HepG2 (cell line): ENCODE measurements at regions not wholly inside any gene's neighbourhood (a gene's known extent, or its start where the extent isn't known, plus 50 kb on each side); places are given as distances from the start of the nearest gene placed in this dataset.

Experiments
- MAF1 ChIP-seq: sonication (generic); formaldehyde crosslinking; IDR thresholded peaks from 2 replicates; pipeline ENCODE4 v1.5.0; 2020; ENCODE audit warnings: missing genetic modification reagents, borderline replicate concordance
- ZBTB40 ChIP-seq, 2 experiments: fragments of 450-650 bp in 1 of 2; sonication (generic) in 1 of 2; formaldehyde crosslinking in 1 of 2; IDR thresholded peaks; 2 replicates each; pipeline versions ENCODE4 v1.6.1 to v1.8.0; 2016 to 2022; ENCODE audit warnings: antibody characterized with exemption in 1 of 2, mild to moderate bottlenecking in 1 of 2, missing genetic modification reagents in 1 of 2
- ZBTB44 ChIP-seq: sonication (generic); formaldehyde crosslinking; IDR thresholded peaks from 2 replicates; pipeline ENCODE4 v1.4.0; 2020; ENCODE audit warnings: missing genetic modification reagents
- ZFAT ChIP-seq: sonication (generic); formaldehyde crosslinking; conservative IDR thresholded peaks from 2 replicates; pipeline ENCODE4 v1.8.1; 2023; ENCODE audit warnings: missing genetic modification reagents, inconsistent platforms
- ZFP90 ChIP-seq: sonication (generic); formaldehyde crosslinking; IDR thresholded peaks from 2 replicates; pipeline ENCODE4 v1.8.0; 2022; ENCODE audit warnings: missing genetic modification reagents, mild to moderate bottlenecking, inconsistent platforms, borderline replicate concordance
- ZNF251 ChIP-seq: sonication (generic); formaldehyde crosslinking; IDR thresholded peaks from 2 replicates; pipeline ENCODE4 v1.9.0; 2021; ENCODE audit warnings: mild to moderate bottlenecking, missing genetic modification reagents
- ZNF260 ChIP-seq: sonication (generic); formaldehyde crosslinking; IDR thresholded peaks from 2 replicates; pipeline ENCODE4 v1.4.0; 2020; ENCODE audit warnings: missing genetic modification reagents, low read depth, mild to moderate bottlenecking, borderline replicate concordance
- ZNF577 ChIP-seq: sonication (generic); formaldehyde crosslinking; IDR thresholded peaks from 2 replicates; pipeline ENCODE4 v1.4.0; 2020; ENCODE audit warnings: mild to moderate bottlenecking, low read depth, missing genetic modification reagents, borderline replicate concordance
- TF ChIP-seq, protein P1 (sequence below): sonication (generic); formaldehyde crosslinking; IDR thresholded peaks from 2 replicates; pipeline ENCODE4 v1.5.0; 2020; ENCODE audit warnings: mild to moderate bottlenecking, missing genetic modification reagents
- TF ChIP-seq, protein P2 (sequence below): sonication (generic); formaldehyde crosslinking; IDR thresholded peaks from 2 replicates; pipeline ENCODE4 v1.4.0; 2020; ENCODE audit warnings: mild to moderate bottlenecking, missing genetic modification reagents
- TF ChIP-seq, protein P3 (sequence below): sonication (generic); formaldehyde crosslinking; IDR thresholded peaks from 2 replicates; pipeline ENCODE4 v1.5.0; 2020; ENCODE audit warnings: missing genetic modification reagents

DNA sequence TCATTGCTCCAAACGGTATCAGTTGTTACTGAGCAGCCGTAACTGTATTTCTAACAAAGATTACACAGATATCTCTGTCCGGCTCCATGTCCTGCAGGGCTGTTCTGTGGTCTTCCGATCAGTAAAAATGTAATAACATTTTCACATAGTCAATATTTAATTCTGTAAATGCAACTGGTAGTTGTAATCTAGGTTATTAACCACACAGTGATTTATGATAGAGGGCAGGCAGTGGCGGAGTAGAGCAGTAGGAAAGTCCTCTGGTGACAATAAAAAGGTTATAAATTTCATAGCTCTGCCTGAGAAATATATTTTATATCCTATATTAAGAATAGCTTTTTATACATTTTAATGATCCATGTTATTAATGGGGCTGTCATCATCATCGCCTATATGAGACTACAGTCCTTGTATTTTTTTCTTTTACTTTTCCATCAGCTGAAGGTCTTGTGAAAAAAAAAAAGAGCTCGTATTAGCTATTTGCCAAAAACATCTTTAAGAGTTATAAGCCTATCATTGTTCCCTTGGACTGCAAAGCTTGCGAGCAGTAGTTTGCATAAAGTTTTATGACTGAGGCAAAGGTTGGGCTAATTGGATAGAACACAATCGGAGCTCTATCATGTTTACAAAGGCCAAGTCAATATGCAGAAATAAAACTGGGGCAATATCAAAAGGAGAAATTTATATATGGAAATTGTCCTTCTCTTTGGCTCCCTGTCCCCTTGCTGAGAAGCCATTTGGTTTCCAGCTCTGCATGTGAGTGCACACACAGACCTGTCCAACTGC, 648.0 kb downstream of the IRX1 start (continued):
- TF ChIP-seq, protein P1, sequence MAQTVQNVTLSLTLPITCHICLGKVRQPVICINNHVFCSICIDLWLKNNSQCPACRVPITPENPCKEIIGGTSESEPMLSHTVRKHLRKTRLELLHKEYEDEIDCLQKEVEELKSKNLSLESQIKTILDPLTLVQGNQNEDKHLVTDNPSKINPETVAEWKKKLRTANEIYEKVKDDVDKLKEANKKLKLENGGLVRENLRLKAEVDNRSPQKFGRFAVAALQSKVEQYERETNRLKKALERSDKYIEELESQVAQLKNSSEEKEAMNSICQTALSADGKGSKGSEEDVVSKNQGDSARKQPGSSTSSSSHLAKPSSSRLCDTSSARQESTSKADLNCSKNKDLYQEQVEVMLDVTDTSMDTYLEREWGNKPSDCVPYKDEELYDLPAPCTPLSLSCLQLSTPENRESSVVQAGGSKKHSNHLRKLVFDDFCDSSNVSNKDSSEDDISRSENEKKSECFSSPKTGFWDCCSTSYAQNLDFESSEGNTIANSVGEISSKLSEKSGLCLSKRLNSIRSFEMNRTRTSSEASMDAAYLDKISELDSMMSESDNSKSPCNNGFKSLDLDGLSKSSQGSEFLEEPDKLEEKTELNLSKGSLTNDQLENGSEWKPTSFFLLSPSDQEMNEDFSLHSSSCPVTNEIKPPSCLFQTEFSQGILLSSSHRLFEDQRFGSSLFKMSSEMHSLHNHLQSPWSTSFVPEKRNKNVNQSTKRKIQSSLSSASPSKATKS (CRISPR knock-in tag): no peak
- TF ChIP-seq ZNF577 (CRISPR knock-in tag) (no peak), ZNF251 (CRISPR knock-in tag) (no peak), ZFP90 (CRISPR knock-in tag) (no peak), ZBTB44 (CRISPR knock-in tag) (no peak), ZNF260 (no peak), ZBTB40 (IDR thresholded peaks at IDR 0.05) (no peak), ZBTB40 (CRISPR knock-in tag; IDR thresholded peaks at IDR 0.05) (no peak), ZFAT (CRISPR knock-in tag) (no peak), MAF1 (CRISPR knock-in tag) (no peak)
- TF ChIP-seq, protein P2, sequence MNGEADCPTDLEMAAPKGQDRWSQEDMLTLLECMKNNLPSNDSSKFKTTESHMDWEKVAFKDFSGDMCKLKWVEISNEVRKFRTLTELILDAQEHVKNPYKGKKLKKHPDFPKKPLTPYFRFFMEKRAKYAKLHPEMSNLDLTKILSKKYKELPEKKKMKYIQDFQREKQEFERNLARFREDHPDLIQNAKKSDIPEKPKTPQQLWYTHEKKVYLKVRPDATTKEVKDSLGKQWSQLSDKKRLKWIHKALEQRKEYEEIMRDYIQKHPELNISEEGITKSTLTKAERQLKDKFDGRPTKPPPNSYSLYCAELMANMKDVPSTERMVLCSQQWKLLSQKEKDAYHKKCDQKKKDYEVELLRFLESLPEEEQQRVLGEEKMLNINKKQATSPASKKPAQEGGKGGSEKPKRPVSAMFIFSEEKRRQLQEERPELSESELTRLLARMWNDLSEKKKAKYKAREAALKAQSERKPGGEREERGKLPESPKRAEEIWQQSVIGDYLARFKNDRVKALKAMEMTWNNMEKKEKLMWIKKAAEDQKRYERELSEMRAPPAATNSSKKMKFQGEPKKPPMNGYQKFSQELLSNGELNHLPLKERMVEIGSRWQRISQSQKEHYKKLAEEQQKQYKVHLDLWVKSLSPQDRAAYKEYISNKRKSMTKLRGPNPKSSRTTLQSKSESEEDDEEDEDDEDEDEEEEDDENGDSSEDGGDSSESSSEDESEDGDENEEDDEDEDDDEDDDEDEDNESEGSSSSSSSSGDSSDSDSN (CRISPR knock-in tag): no peak
- TF ChIP-seq, protein P3, sequence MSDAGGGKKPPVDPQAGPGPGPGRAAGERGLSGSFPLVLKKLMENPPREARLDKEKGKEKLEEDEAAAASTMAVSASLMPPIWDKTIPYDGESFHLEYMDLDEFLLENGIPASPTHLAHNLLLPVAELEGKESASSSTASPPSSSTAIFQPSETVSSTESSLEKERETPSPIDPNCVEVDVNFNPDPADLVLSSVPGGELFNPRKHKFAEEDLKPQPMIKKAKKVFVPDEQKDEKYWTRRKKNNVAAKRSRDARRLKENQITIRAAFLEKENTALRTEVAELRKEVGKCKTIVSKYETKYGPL (CRISPR knock-in tag): no peak
